HG02642 (cell line): ENCODE measurements at regions not wholly inside any gene's neighbourhood (a gene's known extent, or its start where the extent isn't known, plus 50 kb on each side); places are given as distances from the start of the nearest gene placed in this dataset.

Source experiments
- ATAC-seq: cut with Tn5 transposase; IDR thresholded peaks from one replicate; pipeline ENCODE4 v1.9.1; 2021; ENCODE audit warnings: mild to moderate bottlenecking; ENCODE audit not compliant: unreplicated experiment, poor library complexity

GRCh38 chr6:87939776-87940175 lies 107.9 kb upstream of the SPACA1 start:
- ATAC-seq: no peak

GRCh38 chr6:87938287-87938686 lies 109.4 kb upstream of the SPACA1 start:
- no peak for ATAC-seq

GRCh38 chr6:87936065-87936464 lies 111.6 kb upstream of the SPACA1 start:
- ATAC-seq: no peak

GRCh38 chr6:87935196-87935595 lies 112.4 kb upstream of the SPACA1 start:
- ATAC-seq: no peak

DNA sequence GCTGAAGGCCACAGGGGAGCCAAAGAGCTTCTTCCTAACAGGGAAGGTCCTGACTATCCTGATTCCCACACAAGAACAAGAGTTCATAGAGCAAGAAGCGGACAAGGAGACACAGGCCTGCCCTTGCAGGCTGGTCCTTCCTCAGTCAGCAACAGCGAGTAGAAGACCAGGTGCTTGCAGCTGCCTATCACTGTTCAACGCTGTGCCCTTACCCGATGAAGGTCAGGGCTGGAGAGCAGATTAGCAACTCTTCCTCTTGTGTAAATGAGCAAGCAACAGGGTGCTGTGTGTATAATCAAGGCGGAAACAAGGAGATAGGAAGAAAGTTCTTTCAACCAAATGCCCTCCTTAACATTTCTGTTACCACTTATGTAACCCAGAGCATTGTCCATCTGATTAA lies 115.3 kb upstream of the SPACA1 start:
- ATAC-seq: no peak

DNA sequence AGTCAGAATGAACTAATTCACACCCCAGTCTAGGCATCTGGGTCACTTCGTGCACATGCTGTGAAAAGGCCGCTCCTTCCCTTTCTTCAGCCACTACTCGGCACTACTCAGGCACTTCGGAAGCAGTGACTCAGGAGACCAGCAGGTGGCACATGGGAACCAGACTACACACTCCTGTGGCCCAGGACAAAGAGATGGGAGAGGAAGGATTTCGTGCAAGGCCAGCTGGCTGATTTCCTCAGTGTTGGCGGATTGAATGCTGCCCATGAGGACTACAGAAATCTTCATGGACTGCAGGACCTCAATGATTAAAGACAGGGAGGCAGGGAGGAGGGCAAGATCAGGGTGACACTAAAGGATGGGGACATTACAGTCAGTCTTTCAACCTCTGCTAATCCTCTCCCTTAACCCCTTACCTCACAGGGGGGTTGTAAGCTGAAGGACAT lies 117.8 kb upstream of the SPACA1 start:
- peak; percentile 67 for ATAC-seq

- no peak for ATAC-seq
These were observed 121.0 kb upstream of the SPACA1 start for GRCh38 chr6:87926687-87927086.

DNA sequence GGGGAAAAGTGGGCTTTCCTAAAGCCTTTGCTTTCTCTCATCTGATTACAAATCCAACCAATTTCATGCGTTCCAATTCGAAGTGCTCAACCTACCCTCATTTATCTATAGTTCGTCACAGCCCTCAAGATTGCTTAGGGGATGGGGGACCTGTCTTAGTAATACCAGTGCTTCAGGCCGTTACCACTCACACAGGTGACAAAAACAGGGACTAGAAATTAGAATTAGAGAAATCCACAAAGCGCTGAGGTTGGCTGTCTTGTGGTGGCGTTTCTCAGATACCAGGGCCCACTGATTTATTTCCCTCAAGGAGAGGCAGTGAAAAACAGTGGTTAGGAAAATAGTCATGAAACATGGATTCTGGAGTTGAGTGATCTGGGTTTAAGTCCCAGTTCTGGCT lies 121.6 kb upstream of the SPACA1 start:
- no peak for ATAC-seq

GRCh38 chr6:87925373-87926060 lies 122.1 kb upstream of the SPACA1 start:
- peak; percentile 54 for ATAC-seq

DNA sequence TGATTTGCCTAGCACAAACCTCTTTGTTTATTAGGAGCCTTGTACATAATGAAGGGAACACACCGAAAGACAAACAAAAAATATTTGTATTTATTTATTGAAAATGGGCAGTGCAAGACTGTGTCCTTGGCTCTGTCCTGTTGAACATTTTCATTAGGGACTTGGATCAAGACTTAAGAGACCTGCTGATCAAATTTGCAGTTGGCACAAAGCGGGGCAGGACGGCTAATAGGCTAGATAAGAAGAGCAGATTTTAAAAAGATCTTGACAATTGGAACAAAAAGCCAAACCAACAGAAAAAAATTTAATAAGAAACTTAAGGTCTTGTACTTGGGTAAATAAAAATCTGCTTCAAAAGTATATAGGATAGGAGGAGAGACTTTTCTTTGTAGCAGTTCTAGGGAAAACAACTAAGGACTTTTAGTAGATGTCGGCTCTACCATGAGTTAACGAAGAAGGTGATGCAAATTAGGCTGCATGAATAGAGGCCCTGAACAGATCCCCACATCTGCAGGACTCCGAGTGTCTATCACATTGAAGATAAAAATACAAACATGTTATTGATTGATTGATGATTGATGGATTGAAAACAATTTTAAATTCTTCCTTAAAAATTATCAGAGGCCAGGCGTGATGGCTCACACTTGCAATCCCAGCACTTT lies 124.1 kb upstream of the SPACA1 start:
- no peak for ATAC-seq

GRCh38 chr6:87922947-87923330 lies 124.7 kb upstream of the SPACA1 start:
- peak; percentile 72 for ATAC-seq

DNA sequence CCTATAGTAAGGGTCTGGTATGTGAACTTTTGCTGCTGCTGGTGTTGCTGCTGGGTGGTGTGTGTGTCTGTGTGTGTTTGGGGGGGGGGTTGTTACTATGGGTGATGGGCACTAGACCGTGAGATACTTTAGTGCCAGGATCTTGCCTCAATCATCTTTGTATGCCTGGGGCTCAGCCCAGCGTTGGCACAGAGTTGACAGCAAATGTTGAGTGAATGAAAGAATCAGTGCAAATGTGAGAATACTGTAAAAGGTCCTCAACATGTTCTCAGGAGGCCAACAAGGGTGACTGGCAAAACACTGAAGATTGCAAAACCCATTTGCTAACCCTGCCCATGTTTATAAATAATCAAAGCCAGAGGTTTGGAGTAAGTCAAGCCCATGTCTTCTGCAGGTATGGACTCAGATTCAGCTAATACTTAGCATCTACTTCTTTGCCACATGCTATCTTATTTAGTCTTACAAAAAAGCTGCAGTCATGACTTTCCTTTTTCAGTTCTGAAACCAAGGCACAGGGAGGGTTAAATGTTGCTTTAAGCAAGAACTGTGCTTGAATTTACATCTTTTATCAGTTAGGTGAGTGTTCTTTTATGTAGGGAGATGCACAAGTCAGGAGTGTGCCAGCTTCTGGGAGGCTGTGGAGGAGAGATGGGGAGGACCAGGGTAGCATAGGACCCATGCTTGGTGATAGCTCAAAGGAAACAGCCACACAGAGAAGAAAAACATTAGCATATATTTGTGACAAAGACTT lies 125.3 kb upstream of the SPACA1 start:
- no peak for ATAC-seq

DNA sequence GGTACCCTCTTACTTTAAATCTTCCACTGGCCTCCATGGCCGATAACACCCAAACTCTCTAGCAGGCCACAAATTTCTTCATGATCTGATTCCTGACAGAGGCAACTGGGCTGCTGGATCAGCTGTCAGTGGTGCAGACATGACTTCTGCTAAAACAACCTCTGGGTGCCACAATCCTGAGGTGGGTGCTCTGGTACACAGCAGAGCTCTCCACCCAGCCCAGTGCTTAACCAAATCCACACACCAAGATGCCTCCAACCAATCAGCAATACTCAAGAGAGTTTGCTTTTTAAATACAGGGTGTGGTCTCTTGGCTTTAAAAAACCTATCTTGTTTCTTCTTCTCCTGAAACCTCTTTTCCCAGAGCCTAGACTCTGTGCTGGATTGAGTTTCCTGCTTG lies 126.6 kb upstream of the SPACA1 start:
- no peak for ATAC-seq

DNA sequence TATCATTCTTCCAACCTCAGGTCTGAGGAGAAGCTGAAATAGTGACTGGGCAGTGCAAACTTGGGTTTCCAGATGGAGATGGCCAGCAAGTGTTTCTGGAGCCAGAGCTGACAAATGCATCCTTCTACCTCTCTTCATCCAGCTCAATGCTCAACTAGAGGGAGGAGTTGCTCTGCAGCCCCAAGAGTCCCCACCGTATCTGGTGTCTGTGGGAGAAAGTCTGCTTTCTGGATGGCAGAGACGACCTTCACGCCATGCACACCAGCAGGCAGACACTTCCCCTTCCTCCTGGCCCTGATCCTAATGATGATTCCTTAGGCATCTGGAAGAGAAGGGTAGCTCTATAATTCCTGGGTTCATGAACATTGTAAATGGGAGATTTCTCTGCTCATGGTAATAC lies 127.4 kb upstream of the SPACA1 start:
- no peak for ATAC-seq

DNA sequence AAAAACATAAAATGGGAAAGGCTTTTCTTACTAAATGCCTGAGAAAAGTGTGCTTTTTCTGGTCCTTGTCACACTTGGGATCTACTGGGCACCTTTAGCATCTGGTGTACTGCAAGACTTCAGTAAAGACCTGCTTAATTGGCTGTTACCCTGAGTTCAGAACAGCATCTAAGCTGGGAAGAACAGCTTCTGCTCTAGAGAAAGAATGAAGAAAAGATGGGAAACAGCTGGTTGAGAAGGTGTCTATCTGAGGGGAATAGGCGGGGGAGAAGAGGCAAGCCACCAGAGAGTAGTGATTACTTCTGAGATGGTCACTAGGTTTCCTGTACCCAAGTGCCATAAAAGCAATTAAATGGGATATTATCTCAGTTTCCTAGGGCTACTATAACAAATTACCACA lies 128.2 kb upstream of the SPACA1 start:
- ATAC-seq: no peak

DNA sequence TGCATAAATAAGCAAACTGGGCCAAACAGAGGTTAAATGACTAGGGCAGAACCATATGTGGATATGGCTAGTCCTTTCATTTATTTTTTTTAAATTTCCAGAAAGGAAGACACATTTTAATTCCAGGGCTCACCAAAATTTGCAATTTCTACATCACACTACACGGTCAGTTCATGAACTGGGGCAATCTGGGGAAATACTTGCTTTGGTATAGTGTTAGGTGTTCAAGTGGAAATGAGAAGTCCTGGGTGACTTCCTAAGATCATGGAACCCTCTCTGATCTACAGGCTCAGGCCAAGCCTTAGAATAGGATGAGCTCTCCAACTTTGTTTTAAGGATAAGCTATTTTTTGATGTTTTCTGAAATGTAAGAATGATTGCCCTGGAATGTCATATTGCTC lies 128.6 kb upstream of the SPACA1 start:
- no peak for ATAC-seq

- no peak for ATAC-seq
These were observed 129.1 kb upstream of the SPACA1 start for GRCh38 chr6:87918461-87918941.

DNA sequence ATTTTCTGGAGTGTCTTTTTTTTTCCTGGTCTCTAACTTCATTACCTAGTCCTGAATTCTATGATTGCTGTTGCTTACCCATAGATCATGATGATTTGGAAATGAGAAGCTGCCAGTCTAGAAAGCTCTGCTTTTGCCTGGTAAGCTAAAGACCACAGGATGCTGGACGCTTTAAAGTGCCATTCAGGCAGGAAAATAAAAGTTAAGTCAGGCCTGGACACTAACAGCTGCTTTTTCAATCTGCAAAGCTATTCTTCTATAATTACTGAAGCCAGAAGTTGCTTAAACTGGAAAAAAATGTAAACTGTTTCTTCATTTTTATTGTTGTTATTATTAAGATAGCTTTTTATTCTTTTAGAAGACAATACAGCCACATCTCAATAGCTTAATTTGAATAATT lies 129.8 kb upstream of the SPACA1 start:
- ATAC-seq: no peak

DNA sequence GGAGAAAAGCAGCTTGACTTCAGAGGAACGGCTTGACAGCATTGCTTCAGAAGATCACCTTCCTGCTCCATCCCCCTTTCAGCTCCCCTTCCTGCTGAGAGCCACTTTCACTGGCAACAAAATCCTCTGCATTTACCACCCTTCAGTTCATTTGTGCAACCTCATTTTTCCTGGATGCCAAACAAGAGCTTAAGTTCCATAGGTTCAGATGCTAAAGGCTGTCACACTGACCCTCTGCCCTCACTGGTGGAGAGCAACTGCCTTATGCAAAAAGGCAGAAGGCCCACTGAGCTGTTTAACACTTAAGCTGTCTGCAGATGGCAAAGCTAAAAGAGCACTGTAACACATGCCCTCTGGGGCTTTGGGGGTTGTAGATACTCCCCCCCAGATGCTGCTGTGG lies 131.2 kb upstream of the SPACA1 start:
- no peak for ATAC-seq

GRCh38 chr6:87914637-87915395 lies 132.8 kb upstream of the SPACA1 start:
- ATAC-seq: no peak

- no peak for ATAC-seq
These were observed 133.7 kb upstream of the SPACA1 start for GRCh38 chr6:87913974-87914373.
